MM.1S (cell line): ENCODE measurements at regions not wholly inside any gene's neighbourhood (a gene's known extent, or its start where the extent isn't known, plus 50 kb on each side); places are given as distances from the start of the nearest gene placed in this dataset.

ENCODE experiments used
- DNase-seq: peaks from one replicate; pipeline ENCODE4 v3.0.0-alpha.2; 2015
- H2AFZ ChIP-seq: fragments of 300-600 bp; sonication (generic); 2 replicates; pipeline ENCODE4 v1.6.0; 2016; ENCODE audit warnings: antibody characterized with exemption, low read length
- H3F3A ChIP-seq: fragments of 300-600 bp; sonication (generic); 2 replicates; pipeline ENCODE4 v1.6.1; 2016; ENCODE audit warnings: mild to moderate bottlenecking, antibody characterized with exemption, low read length, moderate library complexity, mixed read lengths; ENCODE audit not compliant: insufficient read depth
- H3K27ac ChIP-seq: fragments of 300-600 bp; sonication (generic); 2 replicates; pipeline ENCODE4 v1.5.1; 2016; ENCODE audit warnings: mild to moderate bottlenecking, low read length
- H3K27me3 ChIP-seq: fragments of 300-600 bp; sonication (generic); replicated peaks from 2 replicates; pipeline ENCODE4 v1.6.0; 2016; ENCODE audit warnings: low read length; ENCODE audit not compliant: insufficient read depth
- H3K36me3 ChIP-seq: fragments of 300-600 bp; sonication (generic); replicated peaks from 2 replicates; pipeline ENCODE4 v1.6.1; 2016; ENCODE audit warnings: mild to moderate bottlenecking, low read length, mixed read lengths; ENCODE audit not compliant: insufficient read depth
- H3K4me1 ChIP-seq: fragments of 300-600 bp; sonication (generic); 2 replicates; pipeline ENCODE4 v1.6.1; 2016; ENCODE audit warnings: low read length, mixed read lengths
- H3K4me2 ChIP-seq: fragments of 300-600 bp; sonication (generic); 2 replicates; pipeline ENCODE4 v1.6.0; 2016; ENCODE audit warnings: low read depth, low read length
- H3K4me3 ChIP-seq: fragments of 300-600 bp; sonication (generic); 2 replicates; pipeline ENCODE4 v1.5.1; 2016; ENCODE audit warnings: low read length, mixed read lengths
- H3K79me2 ChIP-seq: fragments of 300-600 bp; sonication (generic); 2 replicates; pipeline ENCODE4 v1.6.1; 2016; ENCODE audit warnings: mixed run types, low read length, mixed read lengths
- H3K9ac ChIP-seq: fragments of 300-600 bp; sonication (generic); 2 replicates; pipeline ENCODE4 v1.6.1; 2016; ENCODE audit warnings: low read length, mixed read lengths
- H3K9me2 ChIP-seq: fragments of 300-600 bp; sonication (generic); replicated peaks from 2 replicates; pipeline ENCODE4 v1.6.1; 2016; ENCODE audit warnings: mild to moderate bottlenecking, low read length, mixed read lengths; ENCODE audit not compliant: insufficient read depth
- H3K9me3 ChIP-seq: fragments of 300-600 bp; sonication (generic); replicated peaks from 2 replicates; pipeline ENCODE4 v1.6.1; 2016; ENCODE audit warnings: mild to moderate bottlenecking, low read length, mixed read lengths; ENCODE audit not compliant: insufficient read depth
- H4K20me1 ChIP-seq: fragments of 300-600 bp; sonication (generic); 2 replicates; pipeline ENCODE4 v1.6.1; 2016; ENCODE audit warnings: mild to moderate bottlenecking, low read length, moderate library complexity, mixed read lengths; ENCODE audit not compliant: insufficient read depth
- CTCF ChIP-seq: fragments of 300-600 bp; sonication (generic); IDR thresholded peaks from 2 replicates; pipeline ENCODE4 v1.5.1; 2016; ENCODE audit warnings: antibody characterized with exemption, low read length, mixed read lengths
- EZH2 ChIP-seq: fragments of 300-600 bp; sonication (generic); optimal IDR thresholded peaks from 2 replicates; pipeline ENCODE3; 2017; ENCODE audit warnings: low read depth, mild to moderate bottlenecking, antibody characterized with exemption, low read length, mixed read lengths
- EZH2phosphoT487 ChIP-seq: fragments of 300-600 bp; sonication (generic); IDR thresholded peaks from 2 replicates; pipeline ENCODE4 v1.6.1; 2018; ENCODE audit warnings: antibody characterized with exemption, low read length

- Histone ChIP-seq H2AFZ (no peak overlapping the region), H3K79me2 (no peaks in the 10 kb centered on the region), H3K9me3 (no peaks in the 10 kb centered on the region), H3K9me2 (no peaks in the 10 kb centered on the region), H3K4me1 (no peaks in the 10 kb centered on the region), H3K4me3 (no peak overlapping the region), H3K4me2 (no peak overlapping the region), H3K27ac (no peak overlapping the region), H3K36me3 (no peaks in the 10 kb centered on the region), H4K20me1 (no peaks in the 10 kb centered on the region), H3K27me3 (no peaks in the 10 kb centered on the region), H3F3A (no peaks in the 10 kb centered on the region), H3K9ac (no peak overlapping the region)
- TF ChIP-seq EZH2phosphoT487 (no peak), EZH2 (no peak), CTCF (no peak)
- no peak for DNase-seq
These were observed 398.0 kb downstream of the MAGEB5 start for GRCh38 chrX:26613956-26614355.

GRCh38 chrX:26606971-26607370, 391.0 kb downstream of the MAGEB5 start:
- H3K27ac ChIP-seq = no peak overlapping the region
- no peaks in the 10 kb centered on the region for H3K4me1 ChIP-seq
- H4K20me1 ChIP-seq = no peaks in the 10 kb centered on the region
- no peaks in the 10 kb centered on the region for H3K9me3 ChIP-seq
- no peaks in the 10 kb centered on the region for H3K27me3 ChIP-seq
- no peak for DNase-seq
- H3F3A ChIP-seq = no peaks in the 10 kb centered on the region
- H3K9me2 ChIP-seq = no peaks in the 10 kb centered on the region
- no peak overlapping the region for H3K9ac ChIP-seq
- no peaks in the 10 kb centered on the region for H3K36me3 ChIP-seq
- no peak for TF ChIP-seq CTCF
- TF ChIP-seq EZH2 = no peak
- TF ChIP-seq EZH2phosphoT487 = no peak
- no peak overlapping the region for H2AFZ ChIP-seq
- no peak overlapping the region for H3K4me3 ChIP-seq
- no peak overlapping the region for H3K4me2 ChIP-seq
- no peaks in the 10 kb centered on the region for H3K79me2 ChIP-seq

GRCh38 chrX:26597981-26598380, 382.0 kb downstream of the MAGEB5 start:
- Histone ChIP-seq H3K4me3 (no peak overlapping the region), H2AFZ (no peak overlapping the region), H3K79me2 (no peaks in the 10 kb centered on the region), H4K20me1 (no peaks in the 10 kb centered on the region), H3K27me3 (no peaks in the 10 kb centered on the region), H3F3A (no peaks in the 10 kb centered on the region), H3K27ac (no peak overlapping the region), H3K4me2 (no peak overlapping the region), H3K9me3 (no peaks in the 10 kb centered on the region), H3K9me2 (no peaks in the 10 kb centered on the region), H3K9ac (no peak overlapping the region), H3K4me1 (no peaks in the 10 kb centered on the region), H3K36me3 (no peaks in the 10 kb centered on the region)
- DNase-seq = no peak
- no peak for TF ChIP-seq EZH2phosphoT487
- TF ChIP-seq EZH2 = no peak
- TF ChIP-seq CTCF = no peak

GRCh38 chrX:26590849-26591248, 374.9 kb downstream of the MAGEB5 start:
- Histone ChIP-seq H3K79me2 (no peaks in the 10 kb centered on the region), H3K4me1 (no peaks in the 10 kb centered on the region), H3K27me3 (no peaks in the 10 kb centered on the region), H3F3A (no peaks in the 10 kb centered on the region), H4K20me1 (no peaks in the 10 kb centered on the region), H3K36me3 (no peaks in the 10 kb centered on the region), H3K9ac (no peak overlapping the region), H3K4me2 (no peak overlapping the region), H3K4me3 (no peak overlapping the region), H3K9me2 (no peaks in the 10 kb centered on the region), H3K9me3 (no peaks in the 10 kb centered on the region), H2AFZ (no peak overlapping the region), H3K27ac (no peak overlapping the region)
- DNase-seq = no peak
- TF ChIP-seq EZH2phosphoT487 (no peak), EZH2 (no peak), CTCF (no peak)
